ENCODE measurements at regions not wholly inside any gene's neighbourhood (a gene's known extent, or its start where the extent isn't known, plus 50 kb on each side); places are given as distances from the start of the nearest gene placed in this dataset.
A peak's percentile ranks its signal among the peaks of the same experiment; 100 is the strongest.
"Not testable (repeated sequence)": the region's sequence is repeated elsewhere in the genome, so short reads cannot be mapped to it uniquely, and the experiment has no call there.

DNA sequence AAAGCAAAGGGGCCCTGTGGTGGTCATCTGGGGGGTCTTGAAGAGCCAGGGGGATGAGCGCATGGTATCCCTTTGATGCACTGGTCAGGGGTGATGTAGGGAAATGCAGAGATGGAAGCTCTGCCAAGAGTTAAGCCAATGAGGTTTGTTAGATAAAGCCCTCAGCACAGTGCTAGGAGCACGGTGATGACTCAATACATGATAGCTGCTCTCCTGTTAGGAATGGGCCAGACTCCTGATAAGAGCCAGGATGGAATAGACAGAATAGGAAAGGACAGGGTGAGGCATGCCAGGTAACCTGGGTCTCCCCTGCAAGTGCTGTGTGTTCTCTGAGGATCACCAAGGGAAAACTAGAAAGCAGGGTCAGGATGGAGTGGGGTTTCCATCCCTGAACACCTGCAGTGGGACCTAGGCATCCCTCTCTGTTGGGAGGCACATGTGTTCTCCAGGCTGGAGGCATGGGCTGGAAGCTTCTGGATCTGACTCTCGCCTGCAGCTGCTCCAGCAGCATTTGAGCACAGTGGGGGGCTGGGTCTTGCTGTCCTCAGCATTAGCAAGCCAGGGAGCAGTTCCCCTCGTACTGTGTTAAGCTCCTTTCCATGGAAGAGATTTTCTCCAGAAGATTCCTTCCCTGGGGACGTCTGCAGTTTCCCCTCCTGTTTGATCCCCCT is 71.8 kb upstream of the TIAM2 start:
- DNase-seq, result no peak

GRCh38 chr6:154925130-154925529 is 70.0 kb upstream of the TIAM2 start:
- DNase-seq, result no peak

GRCh38 chr6:154926366-154926765 is 68.7 kb upstream of the TIAM2 start:
- no peak for DNase-seq

DNA sequence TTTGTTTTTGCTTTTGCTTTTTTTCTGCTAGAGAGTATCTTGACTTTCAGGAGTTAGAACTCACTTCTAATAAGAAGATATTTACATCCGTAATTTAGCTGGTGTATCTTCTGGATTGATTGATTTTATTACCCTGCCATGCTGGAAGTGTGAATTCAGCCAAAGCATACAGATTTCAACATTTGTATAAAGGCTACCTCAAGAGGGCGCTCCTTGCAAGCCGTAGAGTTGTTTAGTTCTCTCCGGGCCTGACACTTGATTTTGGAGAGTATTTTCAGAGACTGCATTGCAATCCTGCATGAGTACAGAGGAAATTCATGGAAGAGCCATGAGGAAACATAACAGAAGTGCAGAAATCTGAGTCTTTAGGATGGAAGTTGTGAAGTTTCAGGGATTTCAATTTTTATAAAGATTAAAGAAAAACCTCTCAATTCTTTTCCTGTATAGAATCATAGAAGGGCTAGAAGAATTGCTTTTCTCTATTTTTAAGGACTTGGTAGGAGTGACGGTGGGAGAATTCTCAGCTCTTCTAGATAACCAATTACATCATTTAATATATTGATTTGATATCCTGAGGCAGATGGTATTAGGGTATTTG is 66.7 kb upstream of the TIAM2 start:
- no peak for DNase-seq

DNA sequence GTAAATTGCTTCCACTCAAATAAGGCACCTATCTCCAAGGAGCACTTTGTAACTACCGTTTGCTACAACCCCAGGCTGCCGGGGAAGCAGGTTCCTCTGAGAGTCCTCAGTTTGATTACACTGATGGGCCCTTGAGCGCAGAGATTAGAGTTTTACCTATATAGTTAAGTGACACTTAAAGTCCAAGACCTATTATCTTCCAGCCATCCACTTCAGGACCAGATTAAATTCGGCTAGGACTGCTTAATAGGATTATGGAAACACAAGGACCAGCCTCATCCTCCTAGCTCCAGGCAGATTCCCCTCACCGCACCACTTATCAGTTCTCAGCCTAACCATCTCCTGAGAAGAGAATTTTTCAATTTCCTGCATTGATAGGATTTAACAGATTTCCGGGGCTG is 64.7 kb upstream of the TIAM2 start:
- DNase-seq, result peak; percentile 99

DNA sequence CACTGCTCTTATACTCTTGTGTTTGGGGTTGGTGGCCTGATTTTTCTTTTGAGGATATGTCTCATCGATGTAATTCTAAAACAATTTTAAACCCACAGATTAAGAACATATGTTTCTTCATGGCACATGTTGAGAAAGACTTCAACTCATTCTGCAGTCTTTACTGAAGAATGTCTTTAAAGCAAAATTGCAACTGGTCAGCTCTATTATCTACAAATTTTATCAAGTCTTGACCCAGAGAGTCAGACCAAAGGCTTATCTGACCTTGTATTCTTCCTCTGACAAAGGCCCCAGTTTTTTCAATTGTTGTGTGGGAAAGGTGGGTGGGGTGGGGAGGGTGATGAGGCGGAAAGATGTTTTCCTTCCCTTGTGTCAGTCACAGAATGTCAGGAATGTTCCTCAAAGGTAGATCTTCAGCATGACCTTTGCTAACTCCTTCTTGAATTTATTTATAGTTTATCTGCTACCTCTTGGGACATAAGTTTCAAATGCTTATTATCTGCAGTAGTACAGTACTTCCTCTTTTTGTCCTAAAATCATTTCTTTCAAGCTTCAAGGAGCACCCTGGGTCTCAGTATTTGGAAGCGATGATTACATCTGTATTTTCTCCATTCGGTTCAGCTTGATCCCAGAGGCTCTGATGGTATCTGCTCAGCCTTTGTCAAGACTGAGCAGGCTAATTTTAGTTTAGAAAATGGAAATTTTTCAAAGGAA is 63.2 kb upstream of the TIAM2 start:
- no peak for DNase-seq

GRCh38 chr6:154932515-154933027 is 62.5 kb upstream of the TIAM2 start:
- no peak for DNase-seq

DNA sequence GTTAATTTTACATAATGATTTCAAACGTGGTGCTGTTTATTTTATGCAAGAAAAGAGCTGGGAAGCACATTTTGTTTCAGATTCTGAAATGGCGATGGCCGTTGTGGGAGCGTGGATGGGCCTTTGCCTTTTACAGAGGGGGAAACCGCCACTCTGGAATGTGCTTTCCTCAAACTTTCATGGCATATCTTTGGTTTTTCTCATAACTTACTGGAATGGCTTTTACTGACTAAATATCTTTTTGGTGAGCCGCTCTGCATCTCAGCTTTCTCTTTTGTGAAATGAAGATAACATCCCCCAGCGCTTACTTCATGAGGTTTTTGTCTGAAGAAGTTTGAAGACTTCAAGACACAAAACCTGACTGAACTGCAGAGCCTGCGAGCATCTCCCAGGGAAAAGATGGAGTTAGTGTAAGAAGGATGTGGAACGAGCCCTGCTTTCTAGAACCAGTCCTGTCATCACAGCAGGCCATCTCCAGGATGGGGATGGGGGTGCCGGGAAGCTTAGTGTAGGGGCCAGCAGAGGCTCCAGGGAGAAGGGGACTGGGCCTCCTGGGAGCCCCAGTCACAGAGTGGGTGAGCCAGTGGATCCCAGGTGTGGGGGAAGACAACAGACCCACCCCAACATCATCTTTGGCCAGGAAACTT is 61.8 kb upstream of the TIAM2 start:
- no peak for DNase-seq

GRCh38 chr6:154937306-154938220 is 57.6 kb upstream of the TIAM2 start:
- DNase-seq, result no peak

GRCh38 chr6:154938221-154938580 is 56.9 kb upstream of the TIAM2 start:
- no peak for DNase-seq

GRCh38 chr6:154938727-154939285 is 56.3 kb upstream of the TIAM2 start:
- DNase-seq, result not testable (repeated sequence)

- no peak for DNase-seq
These were observed 52.3 kb upstream of the TIAM2 start for GRCh38 chr6:154942770-154943169.

DNA sequence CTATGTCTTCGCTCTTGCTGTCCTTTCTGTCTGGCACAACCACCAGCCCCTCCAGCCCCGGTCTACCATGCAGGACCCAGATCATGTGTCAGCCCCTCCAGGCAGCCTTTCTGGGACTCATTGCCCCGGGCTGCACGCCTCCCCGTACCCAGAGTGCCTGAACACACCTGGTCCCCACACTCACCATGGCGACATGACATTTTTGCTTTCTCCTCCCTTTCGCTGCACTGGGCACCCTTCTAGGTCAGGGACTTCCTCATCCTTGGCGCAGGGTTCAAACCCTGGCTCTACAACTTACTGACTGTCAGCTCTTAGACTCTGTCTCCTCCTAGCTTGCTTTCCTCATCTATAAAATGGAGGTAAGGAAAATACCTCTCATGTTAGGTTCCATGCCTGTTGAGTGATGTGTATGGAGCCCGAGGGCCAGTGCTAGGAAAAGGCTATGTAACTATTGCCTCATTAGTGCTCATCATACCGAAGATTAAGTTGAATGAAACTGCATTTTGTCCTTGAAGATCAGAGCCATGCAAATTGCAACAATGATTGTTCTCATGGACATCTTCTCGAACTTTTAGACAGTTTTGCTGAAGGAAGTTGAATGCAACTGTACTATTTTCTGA is 49.7 kb upstream of the TIAM2 start:
- no peak for DNase-seq

Measured in NCI-H524 treated with DMSO at 0.1 percent for 48 hours (cell line).